Nephron (organoid): ENCODE measurements at regions not wholly inside any gene's neighbourhood (a gene's known extent, or its start where the extent isn't known, plus 50 kb on each side); places are given as distances from the start of the nearest gene placed in this dataset.

Source experiments
- H3K27ac Mint-ChIP-seq, 3 experiments: 2 replicates each; pipeline ENCODE4 v1.8.0; 2020; ENCODE audit warnings: mixed read lengths in 3 of 3, mild to moderate bottlenecking in 2 of 3, moderate library complexity in 1 of 3
- H3K27me3 Mint-ChIP-seq: 2 replicates; pipeline ENCODE4 v1.8.0; 2021; ENCODE audit warnings: low read depth, mild to moderate bottlenecking, moderate library complexity, mixed read lengths
- H3K36me3 Mint-ChIP-seq: 2 replicates; pipeline ENCODE4 v1.8.0; 2020; ENCODE audit warnings: low read depth, mixed read lengths
- H3K4me1 Mint-ChIP-seq: 2 replicates; pipeline ENCODE4 v1.8.0; 2020; ENCODE audit warnings: mixed read lengths
- H3K4me3 Mint-ChIP-seq, 3 experiments: 2 replicates each; pipeline ENCODE4 v1.8.0; 2020; ENCODE audit warnings: mild to moderate bottlenecking in 3 of 3, mixed read lengths in 3 of 3, moderate library complexity in 2 of 3
- H3K9me3 Mint-ChIP-seq: 2 replicates; pipeline ENCODE4 v1.8.0; 2020; ENCODE audit warnings: mixed read lengths
- TF ChIP-seq, protein P1 (sequence below), 3 experiments: fragments of 200-600 bp; sonication (generic); IDR thresholded peaks; one replicate each; pipeline ENCODE4 v1.5.0; 2021; ENCODE audit warnings: antibody characterized with exemption in 3 of 3; ENCODE audit not compliant: unreplicated experiment in 3 of 3

GRCh38 chr16:86712158-86713009 lies 134.0 kb downstream of the FOXL1 start:
- no peaks in the 10 kb centered on the region for H3K36me3 Mint-ChIP-seq
- no peak overlapping the region for H3K4me3 Mint-ChIP-seq
- peaks cover 7% of the 10 kb centered on the region for H3K9me3 Mint-ChIP-seq
- H3K27ac Mint-ChIP-seq, result no peak overlapping the region
- no peaks in the 10 kb centered on the region for H3K4me1 Mint-ChIP-seq
- TF ChIP-seq, protein P1, sequence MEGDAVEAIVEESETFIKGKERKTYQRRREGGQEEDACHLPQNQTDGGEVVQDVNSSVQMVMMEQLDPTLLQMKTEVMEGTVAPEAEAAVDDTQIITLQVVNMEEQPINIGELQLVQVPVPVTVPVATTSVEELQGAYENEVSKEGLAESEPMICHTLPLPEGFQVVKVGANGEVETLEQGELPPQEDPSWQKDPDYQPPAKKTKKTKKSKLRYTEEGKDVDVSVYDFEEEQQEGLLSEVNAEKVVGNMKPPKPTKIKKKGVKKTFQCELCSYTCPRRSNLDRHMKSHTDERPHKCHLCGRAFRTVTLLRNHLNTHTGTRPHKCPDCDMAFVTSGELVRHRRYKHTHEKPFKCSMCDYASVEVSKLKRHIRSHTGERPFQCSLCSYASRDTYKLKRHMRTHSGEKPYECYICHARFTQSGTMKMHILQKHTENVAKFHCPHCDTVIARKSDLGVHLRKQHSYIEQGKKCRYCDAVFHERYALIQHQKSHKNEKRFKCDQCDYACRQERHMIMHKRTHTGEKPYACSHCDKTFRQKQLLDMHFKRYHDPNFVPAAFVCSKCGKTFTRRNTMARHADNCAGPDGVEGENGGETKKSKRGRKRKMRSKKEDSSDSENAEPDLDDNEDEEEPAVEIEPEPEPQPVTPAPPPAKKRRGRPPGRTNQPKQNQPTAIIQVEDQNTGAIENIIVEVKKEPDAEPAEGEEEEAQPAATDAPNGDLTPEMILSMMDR (IDR thresholded peaks at IDR 0.05; ENCODE audit: unreplicated experiment in 3 of 3), result no peak
- H3K27me3 Mint-ChIP-seq, result peaks cover 60% of the 10 kb centered on the region

- no peak overlapping the region for H3K4me3 Mint-ChIP-seq
- H3K9me3 Mint-ChIP-seq, result peaks cover 7% of the 10 kb centered on the region
- TF ChIP-seq, protein P1 (IDR thresholded peaks at IDR 0.05; ENCODE audit: unreplicated experiment in 3 of 3), result no peak
- no peaks in the 10 kb centered on the region for H3K36me3 Mint-ChIP-seq
- H3K27me3 Mint-ChIP-seq, result peaks cover 67% of the 10 kb centered on the region
- no peak overlapping the region for H3K27ac Mint-ChIP-seq
- no peaks in the 10 kb centered on the region for H3K4me1 Mint-ChIP-seq
Observed at GRCh38 chr16:86713021-86713631, 134.8 kb downstream of the FOXL1 start.

GRCh38 chr16:86714166-86714565 lies 135.8 kb downstream of the FOXL1 start:
- Mint-ChIP-seq H3K4me1 (no peaks in the 10 kb centered on the region), H3K36me3 (no peaks in the 10 kb centered on the region), H3K9me3 (peaks cover 7% of the 10 kb centered on the region), H3K27me3 (peaks cover 70% of the 10 kb centered on the region), H3K4me3 (no peak overlapping the region), H3K27ac (no peak overlapping the region)
- TF ChIP-seq, protein P1 (IDR thresholded peaks at IDR 0.05; ENCODE audit: unreplicated experiment in 3 of 3), result no peak

- TF ChIP-seq, protein P1 (IDR thresholded peaks at IDR 0.05; ENCODE audit: unreplicated experiment in 3 of 3), result no peak
- Mint-ChIP-seq H3K4me3 (no peak overlapping the region), H3K4me1 (no peaks in the 10 kb centered on the region)
Observed at GRCh38 chr16:86716649-86717048, 138.3 kb downstream of the FOXL1 start.

DNA sequence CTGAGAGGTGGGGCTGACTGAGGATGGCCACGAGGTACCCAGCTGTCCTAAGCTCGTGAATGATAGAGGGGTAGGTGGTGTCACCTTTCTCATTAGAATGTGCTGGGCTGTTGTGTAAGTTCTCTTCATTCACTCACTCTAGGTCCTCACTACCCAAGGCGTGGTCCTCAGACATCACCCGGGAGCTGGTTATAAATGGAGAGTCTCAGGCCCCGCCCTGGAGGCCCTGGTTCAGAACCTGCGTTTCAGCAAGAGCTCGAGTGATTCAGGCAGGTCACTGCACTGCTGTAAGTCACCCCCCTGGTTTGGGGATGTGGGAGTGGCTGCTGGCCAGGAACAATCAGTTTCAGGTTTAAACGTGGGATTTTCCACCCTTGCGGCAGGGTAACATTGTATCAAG lies 139.8 kb downstream of the FOXL1 start:
- peaks cover 4% of the 10 kb centered on the region for H3K9me3 Mint-ChIP-seq
- H3K36me3 Mint-ChIP-seq, result no peaks in the 10 kb centered on the region
- TF ChIP-seq, protein P1 (IDR thresholded peaks at IDR 0.05; ENCODE audit: unreplicated experiment in 3 of 3), result no peak
- no peaks in the 10 kb centered on the region for H3K4me1 Mint-ChIP-seq
- H3K27ac Mint-ChIP-seq, result no peak overlapping the region
- no peak overlapping the region for H3K4me3 Mint-ChIP-seq
- peaks cover 62% of the 10 kb centered on the region for H3K27me3 Mint-ChIP-seq

More at GRCh38 chr16:86716649-86717048, 138.3 kb downstream of the FOXL1 start:
- Mint-ChIP-seq H3K9me3 (peaks cover 4% of the 10 kb centered on the region), H3K27ac (no peak overlapping the region), H3K27me3 (peaks cover 63% of the 10 kb centered on the region), H3K36me3 (no peaks in the 10 kb centered on the region)
